GM19043 (cell line): ENCODE measurements at regions not wholly inside any gene's neighbourhood (a gene's known extent, or its start where the extent isn't known, plus 50 kb on each side); places are given as distances from the start of the nearest gene placed in this dataset.
"Not testable (repeated sequence)": the region's sequence is repeated elsewhere in the genome, so short reads cannot be mapped to it uniquely, and the experiment has no call there.

Experiments
- ATAC-seq: cut with Tn5 transposase; IDR thresholded peaks from one replicate; pipeline ENCODE4 v1.9.1; 2021; ENCODE audit warnings: low read depth; ENCODE audit not compliant: unreplicated experiment

DNA sequence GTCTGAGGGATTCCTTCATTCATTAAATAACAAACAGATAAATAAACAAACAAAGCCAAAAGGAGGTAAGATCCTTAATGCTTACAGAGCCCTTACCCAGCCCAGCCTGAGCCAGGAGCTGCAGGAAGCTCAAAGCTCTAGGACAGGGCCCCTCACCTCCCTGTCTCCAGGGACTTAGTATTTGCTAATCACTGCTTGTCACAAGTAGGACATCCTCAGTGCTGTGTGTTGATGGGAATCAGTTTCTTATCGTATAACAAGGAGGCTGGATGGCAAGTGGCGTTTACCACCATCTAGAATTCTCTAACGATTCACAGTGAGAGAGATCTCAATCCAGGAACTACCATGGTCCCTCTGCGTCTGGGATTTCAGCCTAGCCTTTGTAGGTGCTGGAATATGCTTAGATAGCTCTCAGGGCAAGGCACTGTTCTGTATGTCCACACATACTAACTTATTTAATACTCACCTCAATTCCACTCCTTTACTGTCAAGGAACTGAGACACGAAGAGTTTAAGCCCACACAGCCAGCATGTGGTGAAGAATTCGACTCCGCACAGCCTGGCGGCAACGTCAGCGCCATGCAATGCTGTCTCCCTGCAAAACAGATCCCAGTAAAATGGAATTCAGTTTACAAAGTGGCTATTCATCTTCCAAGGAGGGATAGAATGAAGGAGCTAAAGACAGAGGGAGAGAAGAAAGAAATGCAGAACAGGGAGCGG lies 164.8 kb downstream of the MYCN start:
- ATAC-seq, result no peak

DNA sequence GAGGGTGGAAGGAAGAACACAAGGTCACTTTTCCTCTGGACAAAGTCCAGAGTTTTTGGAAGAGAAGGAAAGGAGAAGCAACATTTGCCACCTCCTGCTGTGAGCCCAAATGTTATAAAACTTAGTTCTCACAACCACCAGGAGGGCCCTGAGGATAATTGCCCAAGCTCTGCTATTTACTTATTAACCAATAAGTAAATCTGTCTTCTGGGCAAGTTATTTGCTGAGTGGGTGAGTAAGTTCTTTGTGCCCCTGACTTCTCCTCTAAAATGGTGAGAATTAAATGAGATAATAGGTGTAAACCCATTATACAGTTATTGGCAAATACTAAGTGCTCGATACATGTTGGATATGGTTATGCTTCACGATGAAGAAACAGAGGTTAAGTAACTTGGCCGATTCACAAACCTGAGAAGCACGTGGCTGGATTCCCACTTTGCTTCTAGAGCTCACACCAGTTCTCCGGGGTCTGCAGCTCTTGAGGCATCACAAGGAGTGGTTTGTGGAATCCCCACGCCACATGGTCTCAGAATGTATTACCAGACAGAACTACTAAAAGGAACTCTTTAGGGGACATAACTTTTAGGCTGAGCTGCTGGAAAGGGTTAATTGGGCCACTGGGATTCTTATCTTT lies 164.1 kb downstream of the MYCN start:
- no peak for ATAC-seq

DNA sequence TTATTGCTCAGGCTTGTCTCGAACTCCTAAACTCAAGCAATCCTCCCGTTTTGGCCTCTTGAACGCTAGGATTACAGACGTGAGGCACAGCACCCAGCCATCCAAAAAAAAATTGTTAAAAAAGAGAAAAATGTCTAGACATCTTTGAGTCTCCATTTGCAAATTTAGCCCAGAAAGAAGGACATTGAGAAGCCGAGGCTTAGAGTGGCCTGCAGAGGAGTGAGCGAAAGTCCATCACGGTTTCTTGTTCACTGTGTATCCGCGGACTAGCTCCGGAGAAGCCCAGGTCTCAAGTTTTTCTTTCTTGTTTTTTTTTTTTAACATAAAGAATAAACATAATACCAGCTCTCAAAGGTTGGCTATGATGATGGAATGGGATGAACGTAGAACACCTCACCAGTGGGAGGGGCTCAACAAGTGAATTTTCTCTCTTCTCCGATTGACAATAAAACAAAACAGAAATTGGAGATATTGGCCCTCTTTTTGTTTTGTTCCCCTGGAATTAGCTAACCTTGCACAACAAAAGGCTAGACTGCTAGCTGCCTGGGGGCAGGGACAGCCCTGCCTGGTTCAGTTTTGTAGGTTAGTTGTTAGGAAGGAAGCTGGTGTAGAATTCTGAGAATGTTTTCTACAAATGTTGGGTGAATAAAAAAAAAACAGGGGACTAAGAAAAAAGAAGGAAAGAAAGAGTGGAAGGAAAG lies 163.4 kb downstream of the MYCN start:
- no peak for ATAC-seq

DNA sequence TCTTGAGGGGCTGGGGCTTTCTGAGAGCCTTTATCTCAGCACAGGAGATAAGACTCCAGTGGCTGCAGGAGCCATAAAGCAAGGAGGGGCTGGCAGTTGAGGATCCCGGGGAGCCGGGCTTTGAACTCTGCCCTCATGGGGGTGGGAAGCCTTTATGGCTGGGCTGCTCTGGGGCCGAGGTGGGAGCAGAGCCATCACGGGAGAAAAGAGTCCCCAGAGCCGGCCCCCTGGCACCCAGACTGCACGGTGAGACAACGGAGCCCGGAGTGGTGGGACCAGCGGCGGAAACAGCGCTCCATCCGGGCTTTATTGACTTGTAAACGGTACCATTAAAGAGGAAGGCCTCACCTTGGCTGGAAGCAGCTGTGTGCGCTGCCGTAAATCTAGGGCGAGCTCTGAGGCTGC lies 162.6 kb downstream of the MYCN start:
- ATAC-seq, result no peak

DNA sequence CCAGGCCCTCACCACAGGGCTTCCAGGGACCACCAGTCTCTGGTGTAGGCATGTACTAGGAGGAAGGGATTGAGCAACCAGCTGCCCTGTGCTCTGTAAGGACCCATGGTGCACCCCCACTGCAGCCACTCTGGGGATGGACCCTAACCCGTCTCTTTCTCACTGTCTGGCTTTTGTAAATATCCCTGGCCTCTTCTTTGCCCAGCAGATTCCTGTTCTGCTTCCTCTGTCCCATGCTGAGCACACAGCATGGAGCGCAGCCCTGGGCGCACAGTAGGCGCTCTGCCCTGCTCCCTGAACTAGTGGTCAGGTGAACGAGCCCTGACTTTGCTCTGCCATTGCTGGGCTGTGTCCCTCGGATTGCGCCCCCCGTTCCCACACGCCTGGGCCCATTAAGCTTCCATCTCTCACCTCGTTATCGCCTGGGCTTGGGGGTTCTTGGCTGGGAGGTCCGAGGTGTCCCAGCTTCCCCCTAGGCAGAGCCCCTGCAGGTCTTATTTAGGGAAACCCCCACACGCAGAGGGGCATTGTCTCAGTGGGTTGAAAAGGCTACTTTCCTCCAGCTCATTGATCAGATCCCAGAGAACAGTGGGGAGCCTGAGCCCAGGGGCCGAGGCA lies 162.1 kb downstream of the MYCN start:
- no peak for ATAC-seq

DNA sequence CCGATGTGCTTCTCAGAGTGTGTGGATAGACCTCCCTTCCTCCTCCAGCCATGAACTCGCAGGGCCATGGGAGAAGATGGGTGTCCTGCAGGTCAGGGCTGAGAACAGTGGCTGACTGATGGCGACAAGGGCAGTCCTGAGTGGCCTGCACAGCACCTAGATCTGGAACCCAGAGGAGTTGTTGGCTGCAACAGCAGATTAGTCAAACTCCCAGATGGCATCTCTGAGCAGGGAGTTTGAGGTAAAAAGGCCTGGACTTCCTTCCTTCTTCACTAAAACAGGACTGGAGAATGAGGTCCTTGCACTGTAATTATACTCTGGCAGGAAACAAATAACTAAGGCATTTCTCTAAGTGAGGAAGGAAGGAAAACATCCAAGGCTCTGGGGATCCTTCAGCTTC lies 160.8 kb downstream of the MYCN start:
- ATAC-seq, result no peak

DNA sequence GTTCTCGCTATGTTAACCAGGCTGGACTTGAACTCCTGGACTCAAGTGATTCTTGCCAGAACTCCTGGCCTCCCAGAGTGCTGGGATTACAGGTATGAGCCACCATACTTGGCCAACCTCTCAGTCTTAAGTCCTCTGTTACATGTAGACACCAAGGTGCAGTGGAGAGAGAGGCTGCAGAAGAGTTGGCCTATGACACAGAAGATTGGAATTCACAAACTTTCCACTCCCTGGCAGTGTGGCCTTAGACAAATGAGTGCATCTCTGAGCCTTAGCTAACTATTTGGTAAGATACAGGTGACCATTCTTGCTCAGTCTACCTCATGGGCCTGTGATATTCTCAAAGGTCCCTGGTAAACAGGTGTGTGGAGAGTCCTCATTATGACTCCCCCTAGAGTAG lies 159.7 kb downstream of the MYCN start:
- no peak for ATAC-seq

DNA sequence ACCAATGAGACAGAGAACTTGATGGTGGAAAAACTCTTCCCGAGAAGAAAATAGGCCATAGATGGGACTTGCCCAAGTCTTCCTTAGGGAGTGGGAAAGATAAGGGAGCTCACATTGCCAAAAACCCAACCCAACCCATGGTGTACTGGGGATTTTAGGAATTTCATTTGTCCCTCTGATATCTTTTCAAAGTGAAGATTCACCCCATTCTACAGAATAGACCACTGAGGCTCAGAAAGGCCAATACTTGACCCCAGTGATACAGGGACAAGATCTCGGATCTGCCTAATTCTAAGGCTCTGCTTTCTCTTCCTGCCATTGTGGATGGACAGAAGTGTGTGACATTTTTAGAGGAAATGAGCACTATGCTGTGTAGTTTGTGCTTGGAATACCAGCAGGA lies 159.0 kb downstream of the MYCN start:
- ATAC-seq, result no peak

DNA sequence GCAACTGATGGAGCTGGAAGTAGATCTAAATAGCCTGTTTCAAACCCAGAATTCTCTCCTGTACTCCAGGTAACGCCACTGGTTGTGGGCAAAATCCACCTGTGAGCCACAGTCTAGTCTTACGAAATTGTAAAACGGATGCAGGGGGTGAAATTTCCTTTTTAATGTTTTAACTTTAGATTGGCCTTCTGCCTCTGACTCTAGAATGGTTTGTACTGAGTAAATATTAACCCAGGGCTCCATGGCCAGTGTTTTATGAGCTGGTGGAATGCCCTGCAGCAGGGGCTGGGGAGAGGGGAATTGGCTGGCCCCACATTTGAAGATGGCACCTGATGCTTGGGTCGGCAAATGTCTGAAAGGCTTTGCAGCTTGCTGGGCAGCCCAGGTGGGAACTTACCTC lies 156.6 kb downstream of the MYCN start:
- ATAC-seq, result no peak

DNA sequence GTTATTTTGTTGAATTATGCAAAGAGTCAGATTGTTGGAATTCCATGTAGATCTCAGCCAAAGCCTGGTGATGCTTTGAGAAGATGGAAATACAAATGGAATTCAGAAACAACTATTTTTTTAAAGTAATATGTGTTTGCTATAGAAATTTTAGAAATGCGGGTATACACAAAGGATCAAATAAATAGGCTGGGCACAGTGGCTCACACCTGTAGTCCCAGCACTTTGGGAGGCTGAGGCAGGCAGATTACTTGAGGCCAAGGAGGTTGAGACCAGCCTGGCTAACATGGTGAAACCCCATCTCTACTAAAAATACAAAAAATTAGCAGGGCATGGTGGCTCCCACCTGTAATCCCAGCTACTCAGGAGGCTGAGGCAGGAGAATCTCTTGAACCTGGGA lies 155.1 kb downstream of the MYCN start:
- ATAC-seq, result not testable (repeated sequence)

DNA sequence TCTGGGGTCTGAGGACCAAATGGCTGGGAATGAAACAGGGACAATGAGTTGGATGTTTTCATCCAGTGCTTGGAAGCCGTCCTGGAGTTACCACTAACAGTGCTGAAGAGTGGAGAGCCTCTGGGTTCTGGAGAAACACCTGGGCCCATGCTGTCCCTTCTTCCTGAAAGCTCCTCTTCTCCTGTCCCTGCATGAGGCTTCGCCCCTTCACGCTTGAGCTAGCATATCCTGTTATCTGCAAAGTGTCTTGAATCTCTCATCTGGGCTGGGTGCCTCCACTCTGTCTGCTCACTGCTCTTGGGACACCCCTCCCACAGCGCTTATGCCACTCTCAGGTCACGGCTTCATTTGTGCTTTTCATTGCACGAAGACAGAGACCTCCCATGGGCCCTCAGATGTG lies 154.5 kb downstream of the MYCN start:
- ATAC-seq, result no peak

DNA sequence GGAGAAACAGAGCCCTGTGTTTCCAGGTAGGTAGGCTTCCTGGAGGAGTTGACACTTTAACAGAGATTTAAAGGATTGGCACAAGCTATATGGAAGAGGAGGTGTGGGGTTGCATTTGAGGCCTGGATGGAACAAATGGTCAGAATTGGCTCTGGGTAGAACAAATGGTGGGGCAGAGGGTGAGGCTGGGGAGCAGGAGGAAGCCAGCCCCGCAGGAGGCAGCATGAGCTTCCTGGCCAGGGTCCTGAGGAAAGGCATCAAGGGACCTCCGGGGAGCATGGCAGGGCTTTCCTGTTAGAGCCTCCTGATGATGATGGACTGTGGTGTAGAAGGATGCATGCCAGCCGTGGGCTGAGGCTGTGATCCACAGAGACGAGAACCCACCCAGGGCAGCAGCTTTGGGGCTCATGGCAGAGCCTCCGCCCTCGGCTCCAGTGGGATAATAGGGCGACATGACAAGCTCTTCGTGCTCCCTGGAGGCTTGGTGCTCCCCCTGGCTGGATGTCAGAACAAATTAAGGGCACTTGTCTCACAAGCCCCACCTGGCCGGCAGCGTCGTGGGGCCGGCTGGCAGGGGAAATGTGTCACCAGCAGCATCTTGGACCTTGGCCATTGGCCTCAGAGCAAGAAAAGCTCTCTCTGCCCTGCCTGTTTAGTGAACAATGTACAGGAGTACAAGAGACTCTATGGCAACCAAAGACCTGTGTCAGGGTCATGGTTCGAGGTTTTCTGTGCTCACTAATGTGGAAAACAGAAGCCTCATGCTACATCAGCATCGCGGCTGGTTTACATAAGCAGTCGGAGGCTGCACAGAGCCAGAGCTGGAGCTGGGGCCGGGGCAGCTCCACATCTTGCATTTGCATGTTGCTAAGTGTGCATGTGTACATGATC lies 153.5 kb downstream of the MYCN start:
- ATAC-seq, result no peak

DNA sequence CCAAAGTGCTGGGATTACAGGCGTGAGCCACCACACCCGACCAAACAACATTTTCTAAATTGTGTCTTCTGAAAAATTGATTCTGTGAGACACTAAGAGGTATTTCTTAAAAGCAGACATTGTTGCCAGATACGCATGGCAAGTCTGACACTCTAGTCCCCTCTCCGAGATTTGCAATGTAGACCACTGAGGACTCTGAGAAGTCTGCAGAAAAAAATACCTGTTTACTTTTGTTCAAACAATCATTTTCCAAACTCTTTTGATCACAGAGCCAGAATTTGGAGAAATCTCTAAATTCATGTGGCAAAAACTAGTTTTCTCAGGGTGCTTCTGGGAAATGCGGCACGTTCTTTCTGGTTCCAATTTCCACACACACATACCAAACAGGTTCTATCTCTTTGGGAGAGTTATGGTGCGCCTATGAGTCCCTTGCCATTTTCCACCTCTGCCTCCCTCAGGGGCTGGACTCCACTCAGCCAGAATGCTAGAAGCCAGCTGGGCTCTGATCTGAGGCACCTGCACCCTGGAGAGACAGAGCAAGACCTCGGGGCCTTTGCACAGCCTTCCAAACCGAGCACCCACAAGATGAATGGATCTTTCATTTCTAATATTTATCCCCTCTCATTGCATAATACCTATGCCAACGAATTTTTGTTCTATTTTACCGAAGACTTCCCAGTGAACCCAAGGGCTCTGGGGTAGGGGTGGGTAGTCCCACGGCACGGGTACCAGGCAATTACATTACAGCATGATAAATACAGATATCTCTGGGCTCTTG lies 152.7 kb downstream of the MYCN start:
- ATAC-seq, result no peak

DNA sequence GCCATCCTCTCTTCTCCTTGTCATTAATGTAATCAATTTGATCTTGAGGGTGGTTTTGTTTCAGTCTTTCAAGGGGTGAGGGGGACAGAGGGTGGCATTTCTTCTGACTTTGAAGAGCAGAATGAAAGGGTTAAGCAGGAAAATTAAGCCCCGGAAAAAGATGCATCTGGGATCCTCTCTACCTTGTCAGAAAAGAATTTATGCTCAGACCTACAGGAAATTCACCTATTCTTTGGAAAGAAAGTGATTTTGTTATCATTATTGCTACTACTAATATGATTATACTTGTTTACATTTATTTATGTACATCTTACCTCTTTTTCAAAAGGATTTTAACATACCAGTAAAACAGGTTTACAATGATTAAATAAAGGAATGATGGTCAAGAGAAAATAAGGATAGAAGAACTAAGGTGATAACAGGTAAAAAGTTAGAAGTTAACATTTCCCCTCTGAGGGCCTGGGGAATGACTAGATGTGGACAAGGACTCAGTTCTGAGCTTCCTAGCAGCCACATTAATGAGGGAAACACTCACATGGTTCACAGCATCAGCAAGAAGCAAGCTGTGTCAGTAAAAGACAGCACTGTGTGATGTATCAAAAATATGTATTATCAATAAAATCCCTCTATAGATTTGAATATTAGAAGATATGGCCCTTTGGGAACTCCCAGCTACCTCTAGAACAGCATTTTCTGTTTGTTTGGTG lies 151.4 kb downstream of the MYCN start:
- no peak for ATAC-seq

DNA sequence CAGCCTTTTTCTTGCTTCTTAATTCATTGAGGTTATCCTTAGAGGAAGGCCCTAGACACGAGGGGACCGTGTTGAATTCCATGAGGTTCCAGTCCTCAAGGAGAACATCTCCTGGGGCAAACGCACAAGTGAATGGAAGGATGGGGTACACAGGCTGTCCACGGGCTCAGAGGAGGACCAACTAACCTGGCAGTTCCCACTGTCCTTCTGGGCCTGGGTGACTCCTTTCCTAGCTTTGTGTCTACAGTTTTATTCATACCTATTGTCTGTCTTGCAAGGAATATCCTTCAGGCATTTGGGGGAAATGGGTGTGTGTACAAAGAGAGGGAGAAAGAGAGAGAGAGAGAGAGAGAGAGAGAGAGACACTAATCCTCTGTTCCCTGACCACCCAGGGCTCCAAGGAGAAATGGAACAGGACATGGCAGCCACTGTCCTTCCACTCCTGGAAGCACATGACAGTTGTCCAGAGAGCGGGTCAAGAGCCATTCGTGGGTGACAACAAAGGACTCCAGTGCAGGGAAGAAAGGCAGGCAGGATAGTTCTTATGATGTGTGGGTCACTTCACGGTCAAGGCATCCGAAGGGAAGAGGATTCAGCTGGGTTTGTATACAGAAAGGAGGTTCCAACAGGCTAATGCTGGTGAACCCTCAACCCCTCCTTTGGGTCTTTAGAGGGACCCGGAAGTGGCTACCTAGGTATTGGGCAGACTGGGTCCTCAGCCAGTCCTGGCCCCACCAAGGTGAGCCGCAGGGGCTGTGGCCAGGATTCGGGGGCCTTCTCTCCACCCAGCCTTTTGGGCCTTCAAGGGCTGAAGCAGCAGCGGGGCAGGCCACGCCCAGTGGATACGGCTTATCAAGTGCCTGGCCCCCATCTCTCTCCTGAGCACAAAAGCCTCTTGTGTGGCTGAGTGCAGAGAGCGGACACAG lies 150.6 kb downstream of the MYCN start:
- no peak for ATAC-seq

DNA sequence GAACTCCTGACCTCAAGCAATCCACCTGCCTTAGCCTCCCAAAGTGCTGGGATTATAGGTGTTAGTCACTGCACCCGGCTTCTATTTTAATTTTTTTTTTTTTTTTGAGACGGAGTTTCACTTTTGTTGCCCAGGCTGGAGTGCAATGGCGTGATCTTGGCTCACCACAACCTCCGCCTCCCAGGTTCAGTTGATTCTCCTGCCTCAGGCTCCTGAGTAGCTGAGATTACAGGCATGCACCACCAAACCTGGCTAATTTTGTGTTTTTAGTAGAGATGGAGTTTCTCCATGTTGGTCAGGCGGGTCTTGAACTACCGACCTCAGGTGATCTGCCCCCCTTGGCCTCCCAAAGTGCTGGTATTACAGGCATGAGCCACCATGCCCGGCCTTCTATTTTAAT lies 149.1 kb downstream of the MYCN start:
- ATAC-seq, result not testable (repeated sequence)

DNA sequence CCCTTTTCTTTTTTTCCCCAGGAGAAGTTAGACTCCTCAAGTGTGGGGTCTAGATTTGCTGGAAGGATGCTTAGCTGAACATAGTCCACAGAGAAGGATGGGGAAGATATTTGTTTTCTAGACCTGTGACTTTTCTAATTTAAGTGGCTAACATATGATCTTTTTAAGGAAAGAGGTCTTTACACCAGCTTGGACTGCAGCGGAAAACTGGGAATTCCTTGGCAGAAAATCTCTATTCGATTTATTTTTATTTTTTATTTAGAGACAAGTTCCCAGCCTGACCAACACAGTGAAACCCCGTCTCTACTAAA lies 148.4 kb downstream of the MYCN start:
- ATAC-seq, result no peak
